CD4-positive, alpha-beta T cell treated with Interferon gamma for 1 hour (primary cell): ENCODE measurements at regions not wholly inside any gene's neighbourhood (a gene's known extent, or its start where the extent isn't known, plus 50 kb on each side); places are given as distances from the start of the nearest gene placed in this dataset.

Source experiments
- DNase-seq: peaks from one replicate; pipeline ENCODE4 v3.0.0-alpha.2; 2020

- DNase-seq = no peak
These were observed 419.9 kb downstream of the TDRD15 start for GRCh38 chr2:21543630-21544029.

DNA sequence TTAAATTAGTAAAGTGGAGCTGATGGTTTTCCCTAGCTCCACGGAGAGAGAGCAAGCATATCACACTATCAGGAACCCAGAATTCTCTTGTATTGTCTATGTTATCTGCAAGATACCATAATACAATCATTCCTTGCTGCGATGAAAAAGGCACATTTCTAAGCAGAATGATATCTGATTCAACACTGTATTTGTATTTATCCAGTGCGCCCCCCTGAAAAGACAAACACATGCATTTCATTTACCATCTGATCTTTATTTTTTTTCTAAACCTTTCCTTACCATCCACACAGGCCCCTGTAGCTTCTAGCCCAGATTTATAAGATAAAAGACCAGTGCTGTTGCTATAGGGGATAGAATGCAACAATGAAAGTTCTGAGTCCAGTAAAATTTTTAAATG is 420.6 kb downstream of the TDRD15 start:
- no peak for DNase-seq

GRCh38 chr2:21552981-21553380 is 429.2 kb downstream of the TDRD15 start:
- no peak for DNase-seq

GRCh38 chr2:21559351-21559750 is 435.6 kb downstream of the TDRD15 start:
- no peak for DNase-seq

DNA sequence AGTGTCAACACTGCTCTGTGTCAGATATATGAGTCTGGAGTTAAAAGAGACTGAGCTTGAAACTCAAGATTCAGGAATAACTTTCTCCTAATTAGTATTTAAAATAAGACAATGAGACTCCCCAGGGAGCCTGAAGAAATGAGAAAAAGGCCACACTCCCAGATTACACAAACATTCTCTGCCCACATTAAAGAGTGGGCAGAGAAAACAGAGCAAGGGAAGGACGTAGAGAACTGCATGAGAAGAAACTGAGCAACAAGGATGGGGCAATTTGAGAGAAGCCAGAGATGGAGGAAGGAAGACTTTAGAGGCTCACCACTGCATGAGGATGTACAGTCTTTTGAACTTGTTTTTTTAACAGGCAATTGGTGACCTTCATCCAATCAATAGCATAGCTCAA is 438.2 kb downstream of the TDRD15 start:
- no peak for DNase-seq

- DNase-seq = no peak
These were observed 443.6 kb downstream of the TDRD15 start for GRCh38 chr2:21567395-21567794.

GRCh38 chr2:21571686-21572085 is 447.9 kb downstream of the TDRD15 start:
- no peak for DNase-seq

- no peak for DNase-seq
These were observed 456.6 kb downstream of the TDRD15 start for GRCh38 chr2:21580391-21580790.

GRCh38 chr2:21585881-21586280 is 462.1 kb downstream of the TDRD15 start:
- no peak for DNase-seq

- DNase-seq = no peak
These were observed 466.4 kb downstream of the TDRD15 start for GRCh38 chr2:21590026-21590690.

- DNase-seq = no peak
These were observed 468.2 kb downstream of the TDRD15 start for GRCh38 chr2:21591926-21592325.

GRCh38 chr2:21599417-21599816 is 475.6 kb downstream of the TDRD15 start:
- DNase-seq = no peak

DNA sequence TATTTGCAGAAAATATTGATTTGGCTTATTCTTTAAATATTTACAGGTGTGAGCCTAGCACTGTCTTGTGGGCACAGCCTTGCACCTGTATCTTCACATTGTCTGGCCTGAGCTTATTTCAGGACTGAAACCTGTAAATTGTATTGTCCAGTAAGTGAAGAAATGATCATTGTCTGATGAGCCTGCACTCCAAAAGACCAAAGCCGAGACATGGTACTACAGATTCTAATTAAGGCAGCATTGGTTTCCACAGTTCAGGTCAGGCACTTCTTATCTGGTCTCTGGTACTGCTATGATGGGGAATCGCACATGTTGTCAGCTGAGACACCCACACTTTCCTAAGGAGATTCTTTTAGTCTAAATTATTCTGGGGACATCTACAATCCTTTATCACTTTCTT is 479.0 kb downstream of the TDRD15 start:
- DNase-seq = no peak

DNA sequence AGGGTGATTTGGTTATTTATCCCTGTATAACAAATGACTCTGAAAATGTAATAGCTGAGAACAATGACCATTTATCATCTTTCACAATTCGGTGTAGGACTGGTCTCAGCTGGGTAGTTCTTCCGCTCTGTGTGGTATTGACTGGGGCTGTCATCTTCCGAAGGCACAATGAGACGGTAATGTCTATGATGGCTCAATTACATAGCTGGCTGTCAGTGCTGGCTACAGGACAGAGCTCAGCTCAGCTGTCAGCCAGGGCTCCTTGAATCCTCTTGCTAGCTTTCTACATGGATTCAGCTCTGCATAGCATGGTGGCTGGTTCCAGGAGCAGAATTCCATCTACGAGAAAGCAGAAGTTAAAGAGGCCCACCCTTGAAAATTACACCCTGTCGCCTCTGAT is 483.8 kb downstream of the TDRD15 start:
- no peak for DNase-seq

DNA sequence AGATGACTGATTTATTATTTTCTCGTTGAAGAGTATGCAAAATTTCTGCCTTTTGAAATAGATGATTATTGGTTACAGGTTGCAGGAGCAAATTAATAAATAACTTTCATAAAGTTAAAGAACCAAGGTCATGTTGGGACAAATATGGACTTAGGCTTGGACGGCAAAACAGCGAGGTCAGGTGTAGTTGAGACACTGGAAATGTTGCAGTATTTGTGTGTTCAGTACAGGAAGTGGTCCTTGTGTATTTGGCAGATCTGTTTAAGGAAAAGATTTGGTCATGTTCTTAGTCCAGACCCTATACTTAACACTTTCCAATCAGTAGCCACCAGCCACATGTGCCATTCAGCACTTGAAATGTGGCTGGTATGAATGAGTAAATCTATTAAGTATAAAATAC is 486.5 kb downstream of the TDRD15 start:
- no peak for DNase-seq

GRCh38 chr2:21617885-21618434 is 494.2 kb downstream of the TDRD15 start:
- DNase-seq = no peak

- DNase-seq = no peak
These were observed 497.0 kb downstream of the TDRD15 start for GRCh38 chr2:21620771-21621170.

- DNase-seq = no peak
These were observed 504.2 kb downstream of the TDRD15 start for GRCh38 chr2:21627938-21628337.

DNA sequence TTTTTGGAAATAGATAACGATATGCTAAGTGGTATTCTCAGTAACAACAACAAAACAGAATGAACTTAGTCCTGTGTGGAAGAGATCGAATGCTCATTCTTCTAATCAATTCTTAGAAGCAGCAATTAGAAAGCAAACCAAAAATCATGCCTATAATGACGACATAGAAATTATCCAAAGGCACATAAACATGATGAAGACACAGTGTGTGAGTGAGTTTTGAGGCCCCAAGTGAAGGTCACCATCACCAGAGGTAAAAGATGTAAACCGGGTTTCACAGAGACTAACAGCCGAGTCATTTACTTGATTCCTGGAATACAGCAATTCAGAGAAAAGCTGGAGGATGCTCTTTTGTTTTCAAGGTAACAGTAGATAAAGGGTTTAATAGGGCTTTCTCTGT is 509.2 kb downstream of the TDRD15 start:
- DNase-seq = no peak

DNA sequence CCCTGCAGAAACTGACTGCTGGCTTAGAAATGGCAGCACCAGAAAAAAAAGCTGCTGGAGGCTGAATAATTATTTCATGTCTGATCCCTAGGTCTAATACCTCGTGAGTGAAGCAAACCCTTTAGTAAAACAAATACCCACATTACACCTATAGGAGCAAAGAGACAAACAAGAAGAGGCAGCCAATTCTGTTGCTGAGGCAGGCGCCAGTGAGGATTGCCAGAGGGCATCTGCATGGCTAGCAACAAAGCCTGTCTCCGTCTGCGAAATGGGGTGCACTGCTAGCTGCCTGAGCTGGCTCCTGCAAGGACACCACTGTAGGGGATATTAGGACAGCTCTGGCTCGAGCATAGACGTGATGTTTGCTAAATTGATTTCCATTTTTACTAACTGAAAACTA is 509.7 kb downstream of the TDRD15 start:
- no peak for DNase-seq

- no peak for DNase-seq
These were observed 510.1 kb downstream of the TDRD15 start for GRCh38 chr2:21633911-21634310.

GRCh38 chr2:21640046-21640445 is 516.3 kb downstream of the TDRD15 start:
- no peak for DNase-seq

GRCh38 chr2:21642647-21643046 is 518.9 kb downstream of the TDRD15 start:
- no peak for DNase-seq

DNA sequence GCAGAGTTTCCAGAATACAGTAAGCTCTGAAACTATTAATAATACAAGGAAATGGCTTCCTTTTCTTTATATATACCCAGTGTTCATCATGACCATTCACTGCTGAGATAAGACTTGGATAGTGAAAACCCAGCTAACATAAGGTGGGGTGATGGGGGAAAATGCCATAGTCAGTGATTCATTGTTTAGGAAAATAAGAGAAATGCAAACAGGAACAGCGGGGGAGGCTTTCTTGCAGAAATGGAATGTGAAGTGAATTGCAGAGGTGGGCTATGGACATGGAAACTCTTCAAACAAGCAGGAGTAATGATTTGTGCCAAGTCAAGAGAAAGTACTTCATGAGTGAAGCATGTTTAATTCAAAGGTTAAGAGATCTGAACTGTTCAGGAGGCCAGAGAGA is 519.4 kb downstream of the TDRD15 start:
- no peak for DNase-seq

DNA sequence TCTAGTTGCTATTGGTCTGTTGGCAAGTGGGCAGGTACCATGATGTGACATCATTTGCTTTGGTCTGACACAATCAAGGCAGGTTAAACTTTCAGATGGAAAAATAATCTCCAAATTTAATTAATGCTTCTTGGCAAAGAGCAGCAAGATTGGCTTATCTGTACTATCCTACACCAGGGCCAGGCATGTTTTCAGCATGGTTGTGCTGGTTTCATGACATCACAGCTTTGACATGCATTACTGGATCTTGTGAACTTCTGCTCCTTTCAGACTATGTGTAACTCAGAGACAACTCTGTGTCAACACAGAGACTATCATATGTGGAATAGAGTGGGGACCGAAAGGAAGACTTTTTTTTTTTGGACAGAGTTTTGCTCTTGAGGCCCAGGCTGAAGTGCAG is 520.5 kb downstream of the TDRD15 start:
- no peak for DNase-seq
